GM23248 (cell line): ENCODE measurements at regions not wholly inside any gene's neighbourhood (a gene's known extent, or its start where the extent isn't known, plus 50 kb on each side); places are given as distances from the start of the nearest gene placed in this dataset.

ENCODE experiments used
- DNase-seq: peaks from one replicate; pipeline ENCODE4 v3.0.0-alpha.2; 2015
- H2AFZ ChIP-seq: fragments of 200-600 bp; sonication (generic); 2 replicates; pipeline ENCODE4 v1.6.1; 2016; ENCODE audit warnings: antibody characterized with exemption
- H3F3A ChIP-seq: fragments of 200-600 bp; sonication (generic); 2 replicates; pipeline ENCODE4 v1.6.1; 2016; ENCODE audit warnings: mild to moderate bottlenecking, antibody characterized with exemption, mixed run types; ENCODE audit not compliant: insufficient read depth
- H3K27ac ChIP-seq: fragments of 200-600 bp; sonication (generic); 2 replicates; pipeline ENCODE4 v1.5.1; 2016; ENCODE audit warnings: mild to moderate bottlenecking
- H3K27me3 ChIP-seq: fragments of 200-600 bp; sonication (generic); replicated peaks from 2 replicates; pipeline ENCODE4 v1.6.1; 2016; ENCODE audit warnings: mild to moderate bottlenecking; ENCODE audit not compliant: insufficient read depth
- H3K36me3 ChIP-seq: fragments of 200-600 bp; sonication (generic); 2 replicates; pipeline ENCODE4 v1.6.1; 2016; ENCODE audit warnings: low read depth, mild to moderate bottlenecking
- H3K4me1 ChIP-seq: fragments of 200-600 bp; sonication (generic); 2 replicates; pipeline ENCODE4 v1.6.1; 2016; ENCODE audit warnings: mild to moderate bottlenecking; ENCODE audit not compliant: insufficient read depth
- H3K4me2 ChIP-seq: fragments of 200-600 bp; sonication (generic); one replicate; pipeline ENCODE4 v1.6.1; 2016; ENCODE audit warnings: mild to moderate bottlenecking; ENCODE audit not compliant: unreplicated experiment
- H3K4me3 ChIP-seq: fragments of 200-600 bp; sonication (generic); 2 replicates; pipeline ENCODE4 v1.5.1; 2016; ENCODE audit warnings: mild to moderate bottlenecking
- H3K79me2 ChIP-seq: fragments of 200-600 bp; sonication (generic); 2 replicates; pipeline ENCODE4 v1.6.1; 2016; ENCODE audit warnings: mild to moderate bottlenecking; ENCODE audit not compliant: insufficient read depth
- H3K9ac ChIP-seq: fragments of 200-600 bp; sonication (generic); 2 replicates; pipeline ENCODE4 v1.6.1; 2016; ENCODE audit warnings: mild to moderate bottlenecking
- H3K9me2 ChIP-seq: fragments of 200-600 bp; sonication (generic); 2 replicates; pipeline ENCODE4 v1.6.1; 2016; ENCODE audit warnings: mixed run types, mild to moderate bottlenecking, moderate library complexity; ENCODE audit not compliant: insufficient read depth
- H3K9me3 ChIP-seq: fragments of 200-600 bp; sonication (generic); one replicate; pipeline ENCODE4 v1.6.1; 2017; ENCODE audit warnings: low read depth
- H4K20me1 ChIP-seq: fragments of 200-600 bp; sonication (generic); 2 replicates; pipeline ENCODE4 v1.6.0; 2016; ENCODE audit not compliant: insufficient read depth
- EZH2 ChIP-seq: fragments of 200-600 bp; sonication (generic); IDR thresholded peaks from 2 replicates; pipeline ENCODE4 v1.6.1; 2018; ENCODE audit warnings: antibody characterized with exemption, mild to moderate bottlenecking; ENCODE audit not compliant: insufficient read depth, poor library complexity, severe bottlenecking
- EZH2phosphoT487 ChIP-seq: fragments of 200-600 bp; sonication (generic); IDR thresholded peaks from 2 replicates; pipeline ENCODE4 v1.6.1; 2018; ENCODE audit warnings: antibody characterized with exemption, moderate library complexity, mild to moderate bottlenecking, low read depth; ENCODE audit not compliant: insufficient read depth
- WGBS, 2 experiments: methylation state at CpG; one replicate each; pipeline ENCODE4 v1.1.6; 2015 to 2017; ENCODE audit warnings: low lambda C conversion rate in 2 of 2, low coverage in 1 of 2; ENCODE audit errors: missing lambda C conversion rate in 2 of 2; 5-methylcytosine and 5-hydroxymethylcytosine counted together
- in situ Hi-C: fragments of 300-500 bp; cut with MboI; formaldehyde crosslinking; loops from 2 replicates; pipeline ENCODE4 v1.15.0; 2020

GRCh38 chr18:61756244-61756643 lies 136.6 kb downstream of the RNF152 start:
- H4K20me1 ChIP-seq, result no peaks in the 10 kb centered on the region
- TF ChIP-seq EZH2phosphoT487 (no peak), EZH2 (no peak)
- H3K27ac ChIP-seq, result no peak overlapping the region
- H3K4me2 ChIP-seq, result no peak overlapping the region
- H3F3A ChIP-seq, result no peaks in the 10 kb centered on the region
- no peaks in the 10 kb centered on the region for H3K9me2 ChIP-seq
- 96 to 97% methylated on average over 3 of the region's 3 CpGs for WGBS, 2 experiments
- H3K27me3 ChIP-seq, result no peaks in the 10 kb centered on the region
- no peaks in the 10 kb centered on the region for H3K9me3 ChIP-seq
- H3K4me3 ChIP-seq, result no peak overlapping the region
- no peaks in the 10 kb centered on the region for H3K4me1 ChIP-seq
- DNase-seq, result no peak
- no peaks in the 10 kb centered on the region for H3K79me2 ChIP-seq
- no peak overlapping the region for H2AFZ ChIP-seq
- no peak overlapping the region for H3K9ac ChIP-seq
- no peaks in the 10 kb centered on the region for H3K36me3 ChIP-seq
- in situ Hi-C loops, result no loop called here

GRCh38 chr18:61755555-61755954 lies 137.3 kb downstream of the RNF152 start:
- no peak for DNase-seq
- Histone ChIP-seq H3K9me2 (no peaks in the 10 kb centered on the region), H3K4me1 (no peaks in the 10 kb centered on the region), H3K9ac (no peak overlapping the region), H2AFZ (no peak overlapping the region), H3K4me3 (no peak overlapping the region), H3K27ac (no peak overlapping the region), H3K27me3 (no peaks in the 10 kb centered on the region), H3K4me2 (no peak overlapping the region), H3K9me3 (no peaks in the 10 kb centered on the region), H3K79me2 (no peaks in the 10 kb centered on the region), H3K36me3 (no peaks in the 10 kb centered on the region), H3F3A (no peaks in the 10 kb centered on the region), H4K20me1 (no peaks in the 10 kb centered on the region)
- in situ Hi-C loops, result no loop called here
- no peak for TF ChIP-seq EZH2phosphoT487
- TF ChIP-seq EZH2, result no peak
- WGBS, 2 experiments, result 72 to 74% methylated on average over 7 of the region's 7 CpGs

GRCh38 chr18:61754039-61754583 lies 138.7 kb downstream of the RNF152 start:
- H3K4me3 ChIP-seq, result no peak overlapping the region
- H3K27me3 ChIP-seq, result no peaks in the 10 kb centered on the region
- in situ Hi-C loops, result no loop called here
- no peak overlapping the region for H3K9ac ChIP-seq
- H3F3A ChIP-seq, result no peaks in the 10 kb centered on the region
- H2AFZ ChIP-seq, result no peak overlapping the region
- H3K4me1 ChIP-seq, result no peaks in the 10 kb centered on the region
- TF ChIP-seq EZH2 (no peak), EZH2phosphoT487 (no peak)
- no peak overlapping the region for H3K27ac ChIP-seq
- no peaks in the 10 kb centered on the region for H3K9me3 ChIP-seq
- no peaks in the 10 kb centered on the region for H3K36me3 ChIP-seq
- no peaks in the 10 kb centered on the region for H3K79me2 ChIP-seq
- H3K4me2 ChIP-seq, result no peak overlapping the region
- no peak for DNase-seq
- no peaks in the 10 kb centered on the region for H3K9me2 ChIP-seq
- WGBS, 2 experiments, result 70 to 73% methylated on average over 5 of the region's 5 CpGs
- H4K20me1 ChIP-seq, result no peaks in the 10 kb centered on the region

GRCh38 chr18:61753373-61753772 lies 139.4 kb downstream of the RNF152 start:
- Histone ChIP-seq H3K4me2 (no peak overlapping the region), H3K36me3 (no peaks in the 10 kb centered on the region), H3K4me3 (no peak overlapping the region), H3K9ac (no peak overlapping the region), H3K27me3 (no peaks in the 10 kb centered on the region), H3K27ac (no peak overlapping the region), H4K20me1 (no peaks in the 10 kb centered on the region), H2AFZ (no peak overlapping the region), H3K79me2 (no peaks in the 10 kb centered on the region), H3F3A (no peaks in the 10 kb centered on the region), H3K4me1 (no peaks in the 10 kb centered on the region), H3K9me3 (no peaks in the 10 kb centered on the region), H3K9me2 (no peaks in the 10 kb centered on the region)
- TF ChIP-seq EZH2phosphoT487 (no peak), EZH2 (no peak)
- in situ Hi-C loops, result no loop called here
- no peak for DNase-seq
- WGBS, 2 experiments, result 89 to 91% methylated on average over 1 of the region's 1 CpG

GRCh38 chr18:61752973-61753372 lies 139.8 kb downstream of the RNF152 start:
- no peaks in the 10 kb centered on the region for H4K20me1 ChIP-seq
- no peak overlapping the region for H2AFZ ChIP-seq
- 92% methylated on average over 5 of the region's 5 CpGs for WGBS, 2 experiments
- no peaks in the 10 kb centered on the region for H3K27me3 ChIP-seq
- no peaks in the 10 kb centered on the region for H3K79me2 ChIP-seq
- no peak for DNase-seq
- TF ChIP-seq EZH2, result no peak
- TF ChIP-seq EZH2phosphoT487, result no peak
- no peaks in the 10 kb centered on the region for H3K4me1 ChIP-seq
- in situ Hi-C loops, result no loop called here
- H3K4me2 ChIP-seq, result no peak overlapping the region
- H3K36me3 ChIP-seq, result no peaks in the 10 kb centered on the region
- no peak overlapping the region for H3K27ac ChIP-seq
- no peaks in the 10 kb centered on the region for H3K9me3 ChIP-seq
- no peaks in the 10 kb centered on the region for H3F3A ChIP-seq
- no peak overlapping the region for H3K4me3 ChIP-seq
- H3K9me2 ChIP-seq, result no peaks in the 10 kb centered on the region
- H3K9ac ChIP-seq, result no peak overlapping the region
